Adipocyte (in vitro differentiated cells): ENCODE measurements at regions not wholly inside any gene's neighbourhood (a gene's known extent, or its start where the extent isn't known, plus 50 kb on each side); places are given as distances from the start of the nearest gene placed in this dataset.

Source experiments
- DNase-seq: peaks from one replicate; pipeline ENCODE4 v3.0.0-alpha.2; 2015; ENCODE audit warnings: low read depth
- H3K27me3 ChIP-seq: replicated peaks from 2 replicates; pipeline ENCODE4 v1.7.0; 2013; ENCODE audit warnings: mild to moderate bottlenecking, low read length, moderate library complexity; ENCODE audit not compliant: control insufficient read depth, insufficient read depth
- H3K36me3 ChIP-seq: 2 replicates; pipeline ENCODE4 v1.7.0; 2013; ENCODE audit warnings: low read length, mild to moderate bottlenecking, moderate library complexity; ENCODE audit not compliant: control insufficient read depth, insufficient read depth, severe bottlenecking
- H3K4me1 ChIP-seq: 2 replicates; pipeline ENCODE4 v1.7.0; 2013; ENCODE audit warnings: mild to moderate bottlenecking, low read length, moderate library complexity; ENCODE audit not compliant: control insufficient read depth, insufficient read depth
- H3K4me3 ChIP-seq: 2 replicates; pipeline ENCODE4 v1.7.0; 2013; ENCODE audit warnings: mild to moderate bottlenecking, low read length, moderate library complexity
- H3K9ac ChIP-seq: 2 replicates; pipeline ENCODE4 v1.7.0; 2013; ENCODE audit warnings: mild to moderate bottlenecking, low read length, moderate library complexity
- H3K9me3 ChIP-seq: 2 replicates; pipeline ENCODE4 v1.7.0; 2013; ENCODE audit warnings: mild to moderate bottlenecking, low read length, moderate library complexity; ENCODE audit not compliant: control insufficient read depth

- H3K36me3 ChIP-seq, result no peaks in the 10 kb centered on the region
- no peak for DNase-seq
Measured at GRCh38 chr12:3976351-3976938, 103.2 kb upstream of the PARP11 start.

GRCh38 chr12:3975652-3976051 lies 102.5 kb upstream of the PARP11 start:
- peaks cover 6% of the 10 kb centered on the region for H3K27me3 ChIP-seq
- H3K4me3 ChIP-seq, result no peak overlapping the region
- no peaks in the 10 kb centered on the region for H3K36me3 ChIP-seq
- no peak for DNase-seq
- no peak overlapping the region for H3K9ac ChIP-seq
- no peaks in the 10 kb centered on the region for H3K9me3 ChIP-seq
- no peaks in the 10 kb centered on the region for H3K4me1 ChIP-seq

More at GRCh38 chr12:3976351-3976938, 103.2 kb upstream of the PARP11 start:
- Histone ChIP-seq H3K9ac (no peak overlapping the region), H3K4me3 (no peak overlapping the region), H3K9me3 (no peaks in the 10 kb centered on the region), H3K4me1 (no peaks in the 10 kb centered on the region), H3K27me3 (peaks cover 6% of the 10 kb centered on the region)

- no peak overlapping the region for H3K9ac ChIP-seq
- peaks cover 6% of the 10 kb centered on the region for H3K27me3 ChIP-seq
- no peaks in the 10 kb centered on the region for H3K36me3 ChIP-seq
- no peak overlapping the region for H3K4me3 ChIP-seq
- no peaks in the 10 kb centered on the region for H3K9me3 ChIP-seq
- no peak for DNase-seq
- no peaks in the 10 kb centered on the region for H3K4me1 ChIP-seq
Measured at GRCh38 chr12:3974883-3975282, 101.7 kb upstream of the PARP11 start.

- Histone ChIP-seq H3K9ac (no peak overlapping the region), H3K27me3 (peaks cover 6% of the 10 kb centered on the region), H3K9me3 (no peaks in the 10 kb centered on the region), H3K36me3 (no peaks in the 10 kb centered on the region), H3K4me1 (no peaks in the 10 kb centered on the region), H3K4me3 (no peak overlapping the region)
- DNase-seq, result no peak
Measured at GRCh38 chr12:3973973-3974644, 100.9 kb upstream of the PARP11 start.

GRCh38 chr12:3973269-3973884 lies 100.2 kb upstream of the PARP11 start:
- Histone ChIP-seq H3K27me3 (peaks cover 6% of the 10 kb centered on the region), H3K4me1 (no peaks in the 10 kb centered on the region), H3K9ac (no peak overlapping the region), H3K36me3 (no peaks in the 10 kb centered on the region), H3K4me3 (no peak overlapping the region), H3K9me3 (no peaks in the 10 kb centered on the region)
- no peak for DNase-seq

GRCh38 chr12:3972576-3972975 lies 99.4 kb upstream of the PARP11 start:
- H3K4me1 ChIP-seq, result no peaks in the 10 kb centered on the region
- no peak for DNase-seq
- no peak overlapping the region for H3K9ac ChIP-seq
- no peaks in the 10 kb centered on the region for H3K36me3 ChIP-seq
- no peaks in the 10 kb centered on the region for H3K9me3 ChIP-seq
- H3K27me3 ChIP-seq, result peaks cover 14% of the 10 kb centered on the region
- H3K4me3 ChIP-seq, result no peak overlapping the region

- no peaks in the 10 kb centered on the region for H3K9me3 ChIP-seq
- H3K27me3 ChIP-seq, result peaks cover 38% of the 10 kb centered on the region
- no peak overlapping the region for H3K9ac ChIP-seq
- H3K4me3 ChIP-seq, result no peak overlapping the region
- no peak for DNase-seq
- no peaks in the 10 kb centered on the region for H3K4me1 ChIP-seq
- H3K36me3 ChIP-seq, result no peaks in the 10 kb centered on the region
Measured at GRCh38 chr12:3968523-3968922, 95.3 kb upstream of the PARP11 start.

- Histone ChIP-seq H3K9ac (no peak overlapping the region), H3K4me1 (no peaks in the 10 kb centered on the region), H3K9me3 (no peaks in the 10 kb centered on the region), H3K27me3 (peaks cover 47% of the 10 kb centered on the region), H3K36me3 (no peaks in the 10 kb centered on the region), H3K4me3 (no peak overlapping the region)
- no peak for DNase-seq
Measured at GRCh38 chr12:3967556-3968160, 94.5 kb upstream of the PARP11 start.

GRCh38 chr12:3966376-3966775 lies 93.2 kb upstream of the PARP11 start:
- H3K4me3 ChIP-seq, result no peak overlapping the region
- no peaks in the 10 kb centered on the region for H3K9me3 ChIP-seq
- no peaks in the 10 kb centered on the region for H3K4me1 ChIP-seq
- H3K9ac ChIP-seq, result no peak overlapping the region
- peaks cover 59% of the 10 kb centered on the region for H3K27me3 ChIP-seq
- no peaks in the 10 kb centered on the region for H3K36me3 ChIP-seq
- DNase-seq, result no peak

GRCh38 chr12:3965046-3965445 lies 91.8 kb upstream of the PARP11 start:
- no peak overlapping the region for H3K4me3 ChIP-seq
- no peaks in the 10 kb centered on the region for H3K9me3 ChIP-seq
- H3K9ac ChIP-seq, result no peak overlapping the region
- DNase-seq, result no peak
- no peaks in the 10 kb centered on the region for H3K4me1 ChIP-seq
- H3K36me3 ChIP-seq, result no peaks in the 10 kb centered on the region
- H3K27me3 ChIP-seq, result peaks cover 67% of the 10 kb centered on the region

GRCh38 chr12:3964439-3964838 lies 91.2 kb upstream of the PARP11 start:
- Histone ChIP-seq H3K9ac (no peak overlapping the region), H3K36me3 (no peaks in the 10 kb centered on the region), H3K27me3 (peaks cover 67% of the 10 kb centered on the region), H3K4me1 (no peaks in the 10 kb centered on the region), H3K9me3 (no peaks in the 10 kb centered on the region), H3K4me3 (no peak overlapping the region)
- DNase-seq, result no peak
